HepG2 (cell line): ENCODE measurements at regions not wholly inside any gene's neighbourhood (a gene's known extent, or its start where the extent isn't known, plus 50 kb on each side); places are given as distances from the start of the nearest gene placed in this dataset.

Source experiments
- RFX5 ChIP-seq: IDR thresholded peaks from 2 replicates; pipeline ENCODE4 v1.6.1; 2011; ENCODE audit warnings: low read depth, low read length, improper control_type of control experiment
- ZNF30 ChIP-seq: sonication (generic); formaldehyde crosslinking; IDR thresholded peaks from 2 replicates; pipeline ENCODE4 v1.5.0; 2020; ENCODE audit warnings: mild to moderate bottlenecking, missing genetic modification reagents
- TF ChIP-seq, protein P1 (sequence below): sonication (generic); formaldehyde crosslinking; IDR thresholded peaks from 2 replicates; pipeline ENCODE4 v1.5.0; 2020; ENCODE audit warnings: mild to moderate bottlenecking, missing genetic modification reagents, moderate library complexity
- TF ChIP-seq, protein P2 (sequence below): sonication (generic); formaldehyde crosslinking; conservative IDR thresholded peaks from 2 replicates; pipeline ENCODE4 v1.4.0; 2020; ENCODE audit warnings: missing genetic modification reagents
- TF ChIP-seq, protein P3 (sequence below): sonication (generic); formaldehyde crosslinking; IDR thresholded peaks from 2 replicates; pipeline ENCODE4 v1.5.0; 2020; ENCODE audit warnings: mild to moderate bottlenecking, missing genetic modification reagents

DNA sequence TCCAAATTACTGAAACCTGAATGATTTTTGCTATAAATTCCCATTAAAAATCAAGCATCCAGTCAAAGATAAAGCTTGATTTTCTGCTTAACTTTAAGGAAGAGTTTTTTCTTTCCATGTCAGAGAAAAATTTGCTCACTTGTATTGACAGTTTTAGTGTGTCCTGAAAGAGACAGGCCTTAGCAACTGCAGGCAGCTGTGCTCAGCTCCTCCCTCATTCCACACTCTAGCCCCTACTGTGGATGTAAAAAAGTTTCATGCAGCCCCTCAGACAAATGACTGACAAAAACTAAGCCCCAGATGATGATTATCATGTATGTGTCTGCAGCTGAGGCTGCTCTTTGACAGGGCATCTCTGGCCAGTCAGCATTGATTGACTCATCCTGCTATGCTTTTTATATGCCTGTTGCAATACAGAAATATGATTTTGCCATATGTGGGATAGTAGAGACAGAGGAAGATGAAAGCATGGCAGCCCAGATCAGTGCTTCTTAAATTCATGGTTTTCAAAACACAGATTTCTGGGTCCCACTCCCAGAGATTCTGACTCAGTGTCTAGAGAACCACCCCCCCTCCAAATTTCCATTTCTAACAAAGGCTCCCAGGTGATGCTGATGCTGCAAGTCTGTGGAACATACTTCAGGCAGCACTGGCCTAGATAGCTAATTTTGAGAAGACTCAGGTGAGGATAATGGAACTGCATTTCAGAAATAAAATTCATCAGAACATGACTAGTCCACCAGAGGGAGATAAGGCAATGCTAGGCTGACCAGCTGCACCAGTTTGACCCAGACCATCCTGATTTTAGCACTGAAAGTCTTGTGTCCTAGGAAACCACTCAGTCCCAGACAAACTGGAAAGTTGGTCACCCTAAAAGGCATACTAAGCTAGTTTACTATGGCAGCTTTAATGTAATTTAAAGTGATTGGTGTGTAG is 298.7 kb upstream of the KCNN2 start:
- TF ChIP-seq ZNF30 (CRISPR knock-in tag) (no peak), RFX5 (no peak)
- TF ChIP-seq, protein P1, sequence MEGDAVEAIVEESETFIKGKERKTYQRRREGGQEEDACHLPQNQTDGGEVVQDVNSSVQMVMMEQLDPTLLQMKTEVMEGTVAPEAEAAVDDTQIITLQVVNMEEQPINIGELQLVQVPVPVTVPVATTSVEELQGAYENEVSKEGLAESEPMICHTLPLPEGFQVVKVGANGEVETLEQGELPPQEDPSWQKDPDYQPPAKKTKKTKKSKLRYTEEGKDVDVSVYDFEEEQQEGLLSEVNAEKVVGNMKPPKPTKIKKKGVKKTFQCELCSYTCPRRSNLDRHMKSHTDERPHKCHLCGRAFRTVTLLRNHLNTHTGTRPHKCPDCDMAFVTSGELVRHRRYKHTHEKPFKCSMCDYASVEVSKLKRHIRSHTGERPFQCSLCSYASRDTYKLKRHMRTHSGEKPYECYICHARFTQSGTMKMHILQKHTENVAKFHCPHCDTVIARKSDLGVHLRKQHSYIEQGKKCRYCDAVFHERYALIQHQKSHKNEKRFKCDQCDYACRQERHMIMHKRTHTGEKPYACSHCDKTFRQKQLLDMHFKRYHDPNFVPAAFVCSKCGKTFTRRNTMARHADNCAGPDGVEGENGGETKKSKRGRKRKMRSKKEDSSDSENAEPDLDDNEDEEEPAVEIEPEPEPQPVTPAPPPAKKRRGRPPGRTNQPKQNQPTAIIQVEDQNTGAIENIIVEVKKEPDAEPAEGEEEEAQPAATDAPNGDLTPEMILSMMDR = no peak
- TF ChIP-seq, protein P2, sequence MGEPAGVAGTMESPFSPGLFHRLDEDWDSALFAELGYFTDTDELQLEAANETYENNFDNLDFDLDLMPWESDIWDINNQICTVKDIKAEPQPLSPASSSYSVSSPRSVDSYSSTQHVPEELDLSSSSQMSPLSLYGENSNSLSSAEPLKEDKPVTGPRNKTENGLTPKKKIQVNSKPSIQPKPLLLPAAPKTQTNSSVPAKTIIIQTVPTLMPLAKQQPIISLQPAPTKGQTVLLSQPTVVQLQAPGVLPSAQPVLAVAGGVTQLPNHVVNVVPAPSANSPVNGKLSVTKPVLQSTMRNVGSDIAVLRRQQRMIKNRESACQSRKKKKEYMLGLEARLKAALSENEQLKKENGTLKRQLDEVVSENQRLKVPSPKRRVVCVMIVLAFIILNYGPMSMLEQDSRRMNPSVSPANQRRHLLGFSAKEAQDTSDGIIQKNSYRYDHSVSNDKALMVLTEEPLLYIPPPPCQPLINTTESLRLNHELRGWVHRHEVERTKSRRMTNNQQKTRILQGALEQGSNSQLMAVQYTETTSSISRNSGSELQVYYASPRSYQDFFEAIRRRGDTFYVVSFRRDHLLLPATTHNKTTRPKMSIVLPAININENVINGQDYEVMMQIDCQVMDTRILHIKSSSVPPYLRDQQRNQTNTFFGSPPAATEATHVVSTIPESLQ = no peak
- TF ChIP-seq, protein P3, sequence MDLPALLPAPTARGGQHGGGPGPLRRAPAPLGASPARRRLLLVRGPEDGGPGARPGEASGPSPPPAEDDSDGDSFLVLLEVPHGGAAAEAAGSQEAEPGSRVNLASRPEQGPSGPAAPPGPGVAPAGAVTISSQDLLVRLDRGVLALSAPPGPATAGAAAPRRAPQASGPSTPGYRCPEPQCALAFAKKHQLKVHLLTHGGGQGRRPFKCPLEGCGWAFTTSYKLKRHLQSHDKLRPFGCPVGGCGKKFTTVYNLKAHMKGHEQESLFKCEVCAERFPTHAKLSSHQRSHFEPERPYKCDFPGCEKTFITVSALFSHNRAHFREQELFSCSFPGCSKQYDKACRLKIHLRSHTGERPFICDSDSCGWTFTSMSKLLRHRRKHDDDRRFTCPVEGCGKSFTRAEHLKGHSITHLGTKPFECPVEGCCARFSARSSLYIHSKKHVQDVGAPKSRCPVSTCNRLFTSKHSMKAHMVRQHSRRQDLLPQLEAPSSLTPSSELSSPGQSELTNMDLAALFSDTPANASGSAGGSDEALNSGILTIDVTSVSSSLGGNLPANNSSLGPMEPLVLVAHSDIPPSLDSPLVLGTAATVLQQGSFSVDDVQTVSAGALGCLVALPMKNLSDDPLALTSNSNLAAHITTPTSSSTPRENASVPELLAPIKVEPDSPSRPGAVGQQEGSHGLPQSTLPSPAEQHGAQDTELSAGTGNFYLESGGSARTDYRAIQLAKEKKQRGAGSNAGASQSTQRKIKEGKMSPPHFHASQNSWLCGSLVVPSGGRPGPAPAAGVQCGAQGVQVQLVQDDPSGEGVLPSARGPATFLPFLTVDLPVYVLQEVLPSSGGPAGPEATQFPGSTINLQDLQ (CRISPR knock-in tag) = no peak
